Neutrophil (primary cell): ENCODE measurements at regions not wholly inside any gene's neighbourhood (a gene's known extent, or its start where the extent isn't known, plus 50 kb on each side); places are given as distances from the start of the nearest gene placed in this dataset.

Experiments used
- H3K27ac ChIP-seq: fragments of 200-600 bp; sonication (generic); 2 replicates; pipeline ENCODE4 v1.5.1; 2016; ENCODE audit warnings: mild to moderate bottlenecking, moderate library complexity
- H3K27me3 ChIP-seq: fragments of 200-600 bp; sonication (generic); 2 replicates; pipeline ENCODE4 v1.6.0; 2016; ENCODE audit warnings: mild to moderate bottlenecking
- H3K36me3 ChIP-seq: fragments of 200-600 bp; sonication (generic); 2 replicates; pipeline ENCODE4 v1.5.1; 2017
- H3K4me1 ChIP-seq, 2 experiments: fragments of 200-600 bp in 1 of 2; sonication (generic) in 1 of 2; 1 replicate in 1 of 2; 2 replicates in 1 of 2; pipeline versions ENCODE4 v1.5.1 to v1.6.1; 2013 to 2016; ENCODE audit warnings: low read depth in 1 of 2, low read length in 1 of 2, mild to moderate bottlenecking in 1 of 2, moderate library complexity in 1 of 2; ENCODE audit not compliant: control insufficient read depth in 1 of 2, insufficient read depth in 1 of 2
- H3K4me3 ChIP-seq, 2 experiments: fragments of 200-600 bp in 1 of 2; sonication (generic) in 1 of 2; 1 replicate in 1 of 2; 2 replicates in 1 of 2; pipeline ENCODE4 v1.5.1; 2013 to 2016; ENCODE audit warnings: low read depth in 1 of 2, low read length in 1 of 2, mild to moderate bottlenecking in 1 of 2, moderate library complexity in 1 of 2
- H3K9me3 ChIP-seq: fragments of 200-600 bp; sonication (generic); 2 replicates; pipeline ENCODE4 v1.5.1; 2016
- TF ChIP-seq, protein P1 (sequence below): fragments of 200-600 bp; sonication (generic); IDR thresholded peaks from 2 replicates; pipeline ENCODE4 v1.5.1; 2016; ENCODE audit warnings: antibody characterized with exemption

DNA sequence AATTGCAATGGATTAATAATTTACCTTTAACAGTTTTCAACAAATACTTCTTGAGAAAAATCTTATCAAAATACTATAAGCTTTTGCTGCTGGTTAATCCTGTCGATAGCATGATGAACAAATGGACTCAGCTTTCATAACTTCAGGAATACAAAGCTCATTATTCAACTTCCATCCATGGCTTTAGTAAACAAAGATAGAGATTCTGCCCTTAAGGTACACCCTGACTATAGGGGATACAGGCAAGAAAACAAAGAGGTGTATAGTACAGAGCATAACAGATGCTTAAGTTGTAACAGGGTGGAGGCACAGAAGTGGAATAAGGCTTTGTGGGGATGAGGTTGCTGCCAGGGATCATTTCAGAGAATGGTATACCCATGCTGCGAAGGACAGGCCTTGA, 57.0 kb upstream of the FOXN2 start:
- TF ChIP-seq, protein P1, sequence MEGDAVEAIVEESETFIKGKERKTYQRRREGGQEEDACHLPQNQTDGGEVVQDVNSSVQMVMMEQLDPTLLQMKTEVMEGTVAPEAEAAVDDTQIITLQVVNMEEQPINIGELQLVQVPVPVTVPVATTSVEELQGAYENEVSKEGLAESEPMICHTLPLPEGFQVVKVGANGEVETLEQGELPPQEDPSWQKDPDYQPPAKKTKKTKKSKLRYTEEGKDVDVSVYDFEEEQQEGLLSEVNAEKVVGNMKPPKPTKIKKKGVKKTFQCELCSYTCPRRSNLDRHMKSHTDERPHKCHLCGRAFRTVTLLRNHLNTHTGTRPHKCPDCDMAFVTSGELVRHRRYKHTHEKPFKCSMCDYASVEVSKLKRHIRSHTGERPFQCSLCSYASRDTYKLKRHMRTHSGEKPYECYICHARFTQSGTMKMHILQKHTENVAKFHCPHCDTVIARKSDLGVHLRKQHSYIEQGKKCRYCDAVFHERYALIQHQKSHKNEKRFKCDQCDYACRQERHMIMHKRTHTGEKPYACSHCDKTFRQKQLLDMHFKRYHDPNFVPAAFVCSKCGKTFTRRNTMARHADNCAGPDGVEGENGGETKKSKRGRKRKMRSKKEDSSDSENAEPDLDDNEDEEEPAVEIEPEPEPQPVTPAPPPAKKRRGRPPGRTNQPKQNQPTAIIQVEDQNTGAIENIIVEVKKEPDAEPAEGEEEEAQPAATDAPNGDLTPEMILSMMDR, result no peak
- Histone ChIP-seq H3K27ac (no peak overlapping the region), H3K27me3 (no peaks in the 10 kb centered on the region), H3K9me3 (no peaks in the 10 kb centered on the region), H3K36me3 (no peaks in the 10 kb centered on the region), H3K4me3 (no peak overlapping the region), H3K4me1 (peaks cover 54 to 56% of the 10 kb centered on the region in 2 experiments)

DNA sequence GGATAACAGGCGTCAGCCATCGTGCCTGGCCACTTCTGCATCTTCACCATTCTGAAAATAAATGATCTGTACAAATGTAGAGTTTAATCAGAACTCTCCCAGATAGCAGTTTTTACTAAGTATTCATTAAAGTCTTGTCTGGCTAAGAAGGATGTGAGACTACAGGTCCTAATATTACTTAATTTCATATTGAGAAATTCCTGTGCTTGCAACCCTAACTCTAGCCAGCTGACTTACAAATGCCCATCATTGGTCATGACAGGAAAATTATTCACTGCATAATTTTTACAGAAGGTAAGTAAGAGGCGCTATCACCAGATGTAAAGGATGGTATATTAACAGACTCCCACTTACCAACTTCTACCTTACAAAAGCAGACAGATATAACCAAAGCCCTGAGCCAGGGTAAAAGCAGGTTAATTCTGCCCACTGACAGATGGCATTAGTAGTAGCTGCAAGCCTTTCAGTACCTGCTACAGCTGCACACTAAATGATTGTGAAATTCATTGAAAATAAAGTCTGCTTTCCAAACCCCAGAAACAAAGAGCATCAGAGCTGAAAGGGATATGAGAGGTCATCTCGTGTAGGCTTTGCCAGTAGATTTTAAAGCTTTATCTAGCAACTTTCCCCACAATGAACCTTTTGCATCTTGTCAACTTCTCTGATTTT, 55.9 kb upstream of the FOXN2 start:
- TF ChIP-seq, protein P1, result no peak
- Histone ChIP-seq H3K36me3 (no peaks in the 10 kb centered on the region), H3K9me3 (no peaks in the 10 kb centered on the region), H3K27me3 (no peaks in the 10 kb centered on the region), H3K27ac (peak overlapping the region; percentile 70), H3K4me1 (peaks cover 44 to 49% of the 10 kb centered on the region in 2 experiments), H3K4me3 (no peak overlapping the region)

DNA sequence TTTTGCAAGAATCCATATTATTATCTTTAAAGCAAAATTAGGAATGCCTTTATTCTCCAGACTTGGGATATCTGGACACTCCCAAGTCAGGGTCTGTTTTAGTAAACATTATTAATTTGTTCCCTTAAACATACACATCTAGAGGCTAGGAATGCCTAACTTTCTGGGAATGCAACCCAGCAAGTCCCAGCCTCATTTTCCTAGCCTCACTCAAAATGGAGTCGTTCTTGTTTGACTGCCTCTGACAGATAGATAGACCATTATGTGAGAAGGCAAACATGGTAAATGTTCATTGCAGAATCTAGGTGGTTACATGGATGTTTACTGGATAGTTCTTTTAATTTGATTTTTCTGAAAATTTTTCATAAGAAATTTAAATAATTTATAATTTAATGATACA, 54.7 kb upstream of the FOXN2 start:
- no peaks in the 10 kb centered on the region for H3K9me3 ChIP-seq
- H3K36me3 ChIP-seq, result no peaks in the 10 kb centered on the region
- no peak overlapping the region for H3K4me3 ChIP-seq
- TF ChIP-seq, protein P1, result no peak
- no peaks in the 10 kb centered on the region for H3K27me3 ChIP-seq
- peaks cover 32 to 38% of the 10 kb centered on the region in 2 experiments for H3K4me1 ChIP-seq
- H3K27ac ChIP-seq, result no peak overlapping the region

DNA sequence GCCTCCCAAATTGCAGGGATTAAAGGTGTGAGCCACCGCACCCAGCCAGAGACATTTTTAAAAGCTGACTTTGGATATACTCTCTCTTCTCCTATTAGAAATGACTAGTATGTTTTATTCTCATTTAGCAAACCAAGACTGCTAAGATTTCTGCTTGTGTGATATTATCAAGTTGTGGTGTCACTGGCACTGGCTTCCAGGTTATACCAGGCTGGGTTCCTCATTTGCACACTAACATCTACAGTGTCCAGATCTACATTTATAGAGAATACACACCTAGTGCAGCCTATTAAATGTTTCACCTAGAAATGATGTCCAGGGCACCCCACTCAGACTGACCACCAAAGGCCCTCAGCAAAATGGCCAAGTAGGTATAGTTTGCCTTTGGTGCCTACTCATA, 49.9 kb upstream of the FOXN2 start:
- no peak overlapping the region for H3K4me3 ChIP-seq
- peaks cover 40 to 47% of the 10 kb centered on the region in 2 experiments for H3K4me1 ChIP-seq
- peak overlapping the region; percentile 71 for H3K27ac ChIP-seq
- TF ChIP-seq, protein P1, result no peak
- no peaks in the 10 kb centered on the region for H3K9me3 ChIP-seq
- no peaks in the 10 kb centered on the region for H3K36me3 ChIP-seq
- no peaks in the 10 kb centered on the region for H3K27me3 ChIP-seq
